IPS DF 19.7 (cell line): ENCODE measurements at regions not wholly inside any gene's neighbourhood (a gene's known extent, or its start where the extent isn't known, plus 50 kb on each side); places are given as distances from the start of the nearest gene placed in this dataset.

Experiments
- DNase-seq: peaks from one replicate; pipeline ENCODE4 v3.0.0-alpha.2; 2013; ENCODE audit warnings: low read depth, low spot score

GRCh38 chr3:4021162-4021561, 221.9 kb downstream of the LRRN1 start:
- no peak for DNase-seq

DNA sequence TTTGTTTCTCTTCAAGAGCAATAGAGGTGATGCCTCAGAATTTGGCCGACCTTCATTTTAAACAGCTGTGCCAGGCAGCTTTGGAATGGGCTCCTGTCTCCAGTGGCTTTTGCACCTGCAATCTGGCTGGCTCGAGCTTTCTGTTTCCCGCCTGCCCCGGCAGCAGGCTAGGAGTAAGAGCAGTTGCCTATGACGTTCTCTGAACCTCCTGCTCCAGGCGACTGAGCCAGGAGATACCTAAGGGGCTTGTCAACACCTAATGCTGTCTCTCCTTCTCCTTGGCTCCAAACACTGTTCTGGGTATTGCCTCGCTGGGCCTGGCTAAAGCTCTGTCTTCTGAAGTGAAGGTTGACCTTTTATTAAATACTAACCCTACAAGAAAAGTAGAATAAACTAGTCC, 229.9 kb downstream of the LRRN1 start:
- no peak for DNase-seq

DNA sequence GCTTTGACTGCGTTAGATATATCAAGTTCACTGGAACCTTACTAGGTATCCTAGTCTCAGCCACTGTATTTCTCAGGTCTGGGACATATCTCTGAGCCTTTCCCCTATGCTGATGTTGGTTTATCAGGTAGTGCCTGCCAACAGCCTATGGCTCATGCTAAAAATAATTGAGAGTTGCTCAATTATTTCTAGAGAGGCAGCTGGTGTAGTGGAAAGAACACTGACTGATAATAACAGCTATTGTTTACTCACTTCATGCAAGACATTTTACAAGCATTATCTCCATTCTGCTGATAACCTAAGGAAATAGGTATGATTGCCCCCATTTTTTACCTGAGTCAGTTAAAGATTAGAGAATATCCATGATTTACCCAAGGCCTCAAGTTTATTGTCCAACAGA, 231.4 kb downstream of the LRRN1 start:
- no peak for DNase-seq

- no peak for DNase-seq
Measured at GRCh38 chr3:4033296-4033695, 234.1 kb downstream of the LRRN1 start.

DNA sequence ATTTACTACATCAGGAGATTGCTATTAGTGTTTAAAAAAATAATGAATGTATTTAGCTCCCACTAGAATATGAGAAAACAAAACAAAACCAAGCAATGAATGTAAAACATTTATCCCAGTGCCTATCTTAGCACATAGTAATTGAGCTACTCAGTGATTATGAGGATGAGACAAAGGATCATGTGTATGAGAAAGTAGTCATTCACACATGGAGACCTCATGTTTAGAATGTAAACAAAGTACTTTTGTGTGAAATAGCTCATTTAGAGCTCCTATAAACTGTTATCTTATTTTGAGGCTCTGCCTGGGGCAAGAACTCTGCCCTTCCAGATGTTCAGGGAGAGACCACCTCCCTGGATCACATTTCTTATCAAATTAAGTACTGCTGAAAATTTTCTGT, 236.8 kb downstream of the LRRN1 start:
- DNase-seq = no peak

- DNase-seq = no peak
Measured at GRCh38 chr3:4038351-4038750, 239.1 kb downstream of the LRRN1 start.

DNA sequence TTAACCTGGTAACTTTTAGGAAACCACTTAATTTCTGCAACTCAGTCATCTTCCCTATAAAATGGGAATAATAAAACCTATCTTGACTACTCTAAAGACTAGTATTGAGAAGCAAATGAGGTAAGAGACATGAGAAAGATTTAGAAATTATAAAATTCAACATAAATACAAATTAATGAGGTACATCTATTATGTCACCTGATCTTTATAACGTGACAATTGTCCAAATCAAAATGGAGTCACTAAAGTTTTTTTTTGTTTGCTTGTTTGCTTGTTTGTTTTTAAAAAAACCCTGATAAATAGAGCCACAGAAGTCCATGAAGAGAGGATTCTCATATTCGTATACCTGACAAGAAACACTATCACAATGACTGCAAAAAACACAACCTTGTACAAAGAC, 242.8 kb downstream of the LRRN1 start:
- DNase-seq = no peak

- DNase-seq = no peak
Measured at GRCh38 chr3:4042869-4043268, 243.6 kb downstream of the LRRN1 start.

DNA sequence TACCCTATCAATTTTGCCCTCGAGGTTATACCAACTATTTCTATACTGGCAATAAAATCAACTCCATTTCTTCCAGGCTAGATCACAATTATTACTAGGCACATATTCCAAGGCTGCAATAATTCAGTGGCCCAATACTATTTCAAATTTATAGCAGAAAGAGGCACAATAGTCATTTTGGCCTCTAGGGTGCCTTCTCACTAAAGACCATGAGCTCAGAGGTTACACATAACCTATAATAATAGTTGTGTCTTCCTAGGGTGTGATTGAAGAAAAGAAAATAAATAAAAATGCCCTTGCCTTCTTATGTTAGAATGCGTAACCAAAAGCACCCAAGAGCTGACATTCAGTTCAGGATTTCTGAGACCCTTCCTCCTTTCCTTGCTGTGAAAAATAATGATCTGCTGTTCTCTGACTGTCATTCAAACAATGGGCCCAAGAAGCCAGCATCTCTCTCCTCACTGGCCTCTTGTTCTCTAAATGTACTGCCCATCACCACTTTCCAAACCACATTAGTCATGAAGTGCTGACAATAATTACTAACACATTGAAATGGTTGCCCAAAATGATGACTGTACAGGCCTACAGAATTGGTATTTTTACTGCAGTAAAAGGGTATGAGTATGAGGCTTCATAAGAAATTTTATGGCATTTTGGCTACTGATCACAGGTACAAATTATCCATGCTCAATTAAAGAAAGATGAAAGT, 244.8 kb downstream of the LRRN1 start:
- DNase-seq = no peak

DNA sequence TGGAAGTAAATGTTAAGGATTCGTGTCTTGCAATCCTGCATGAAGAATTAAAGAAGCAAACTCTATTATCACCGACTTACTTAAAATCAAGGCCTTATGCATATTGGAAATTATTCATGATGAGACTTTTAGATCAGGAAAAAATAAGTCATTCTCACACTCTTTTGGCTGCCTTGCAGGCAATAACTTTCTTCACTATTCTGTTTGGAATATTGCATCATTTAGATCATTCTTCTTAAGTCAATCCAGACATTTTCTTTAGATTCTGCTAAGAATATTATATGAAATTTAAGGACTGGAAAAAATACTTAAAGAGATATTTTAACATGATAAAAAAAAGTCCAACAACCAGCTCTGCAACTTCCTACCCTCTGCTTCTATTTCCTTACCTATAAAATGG, 245.4 kb downstream of the LRRN1 start:
- no peak for DNase-seq

- DNase-seq = no peak
Measured at GRCh38 chr3:4045756-4046155, 246.5 kb downstream of the LRRN1 start.

GRCh38 chr3:4047366-4047765, 248.1 kb downstream of the LRRN1 start:
- DNase-seq = no peak

- DNase-seq = no peak
Measured at GRCh38 chr3:4052706-4053105, 250.5 kb upstream of the SETMAR start.

DNA sequence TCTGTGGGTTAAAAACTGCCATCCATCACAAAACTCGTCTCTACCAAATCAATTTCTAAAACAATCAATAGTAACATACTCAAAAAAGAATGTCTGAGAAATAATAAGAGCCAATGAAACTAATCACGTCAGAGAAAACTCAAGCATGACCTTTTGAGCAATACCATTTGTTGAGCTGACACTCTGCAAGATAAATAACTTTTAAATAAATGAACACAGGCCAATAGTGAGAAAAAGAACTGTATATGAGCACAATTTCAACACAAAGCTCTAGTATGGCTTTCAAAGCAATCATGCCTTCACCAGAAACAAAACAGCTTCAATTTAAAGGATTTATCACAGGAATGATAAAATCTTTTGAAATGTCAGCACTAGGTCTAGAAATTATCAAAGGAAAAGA, 249.2 kb upstream of the SETMAR start:
- DNase-seq = no peak

DNA sequence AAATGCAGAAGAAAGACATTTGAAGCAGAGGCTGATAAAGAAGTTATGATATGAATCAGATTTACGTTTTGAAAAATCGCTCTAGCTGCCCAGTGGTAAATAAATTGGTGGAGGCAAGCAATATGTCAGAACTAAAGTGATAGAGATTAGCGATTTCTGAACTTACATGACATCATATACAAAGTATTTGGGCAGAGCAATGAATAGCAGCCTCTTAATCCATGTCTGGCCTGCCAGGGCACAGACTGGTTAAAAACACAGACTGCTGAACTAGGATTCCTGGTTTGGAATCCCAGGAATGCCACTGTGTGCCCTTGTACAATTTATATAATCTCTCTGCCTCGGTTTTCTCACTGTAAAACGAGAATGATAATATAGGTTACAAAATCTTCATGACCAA, 243.1 kb upstream of the SETMAR start:
- no peak for DNase-seq

DNA sequence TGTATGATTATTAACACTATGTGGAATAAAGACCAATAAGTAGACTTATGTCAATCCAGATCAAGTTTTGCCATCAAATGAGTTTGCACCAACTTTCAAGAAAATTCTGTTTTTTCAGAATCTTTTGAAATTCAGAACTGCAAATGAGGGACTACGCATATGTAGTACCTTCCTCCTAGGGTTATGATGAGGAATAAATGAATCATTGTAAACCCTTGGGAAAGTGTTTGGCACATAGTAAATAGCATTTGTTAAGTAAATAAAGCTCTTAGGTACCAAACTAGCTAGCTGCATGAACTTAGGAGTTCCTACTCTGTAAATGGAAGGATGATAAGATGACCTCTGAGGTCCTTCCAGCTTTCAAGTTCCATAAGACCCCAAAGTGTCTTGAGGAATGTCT, 242.6 kb upstream of the SETMAR start:
- no peak for DNase-seq

DNA sequence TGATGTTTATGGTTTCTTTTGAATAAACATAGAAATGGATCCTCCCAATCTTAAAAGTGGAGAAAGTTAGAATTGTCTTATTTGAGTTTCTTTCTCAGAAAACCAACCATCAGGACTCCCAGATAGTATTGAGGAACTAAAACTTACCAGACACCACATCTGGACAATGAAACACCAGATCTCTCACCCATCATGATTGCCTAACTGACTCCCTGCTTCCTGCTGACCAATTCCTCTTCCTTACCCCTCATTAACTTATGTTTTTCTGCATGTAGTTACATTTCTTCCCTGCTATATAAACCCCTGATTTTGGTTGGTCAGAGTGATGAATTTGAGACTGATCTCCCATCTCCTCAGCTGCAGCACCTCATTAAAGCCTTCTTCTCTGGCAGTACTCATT, 242.0 kb upstream of the SETMAR start:
- no peak for DNase-seq

- DNase-seq = no peak
Measured at GRCh38 chr3:4061783-4062360, 241.3 kb upstream of the SETMAR start.

GRCh38 chr3:4062621-4063020, 240.5 kb upstream of the SETMAR start:
- no peak for DNase-seq

DNA sequence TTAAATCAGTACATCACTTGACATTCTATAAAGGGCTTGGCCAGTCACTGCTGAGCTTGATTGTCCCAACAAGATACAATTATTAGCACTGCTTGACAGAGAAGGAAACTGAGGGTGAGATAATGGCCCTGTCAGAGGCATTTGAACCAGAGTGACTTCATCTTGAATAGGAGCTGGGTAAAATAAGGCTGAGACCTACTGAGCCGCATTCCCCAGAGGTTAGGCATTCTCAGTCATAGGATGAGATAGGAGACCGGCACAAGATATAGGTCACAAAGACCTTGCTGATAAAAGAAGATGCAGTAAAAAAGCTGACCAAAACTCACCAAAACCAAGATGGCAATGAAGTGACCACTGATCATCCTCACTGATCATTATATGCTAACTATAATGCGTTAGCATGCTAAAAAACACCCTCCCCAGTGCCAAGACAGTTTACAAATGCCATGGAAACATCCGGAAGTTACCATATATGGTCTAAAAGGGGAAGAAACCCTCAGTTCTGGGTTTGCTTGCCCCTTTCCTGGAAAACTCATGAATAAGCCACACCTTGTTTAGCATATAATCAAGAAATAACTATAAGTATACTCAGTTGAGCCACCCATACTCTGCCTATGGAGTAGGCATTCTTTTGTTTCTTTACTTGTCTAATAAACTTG, 239.1 kb upstream of the SETMAR start:
- no peak for DNase-seq

- no peak for DNase-seq
Measured at GRCh38 chr3:4065085-4065484, 238.1 kb upstream of the SETMAR start.

DNA sequence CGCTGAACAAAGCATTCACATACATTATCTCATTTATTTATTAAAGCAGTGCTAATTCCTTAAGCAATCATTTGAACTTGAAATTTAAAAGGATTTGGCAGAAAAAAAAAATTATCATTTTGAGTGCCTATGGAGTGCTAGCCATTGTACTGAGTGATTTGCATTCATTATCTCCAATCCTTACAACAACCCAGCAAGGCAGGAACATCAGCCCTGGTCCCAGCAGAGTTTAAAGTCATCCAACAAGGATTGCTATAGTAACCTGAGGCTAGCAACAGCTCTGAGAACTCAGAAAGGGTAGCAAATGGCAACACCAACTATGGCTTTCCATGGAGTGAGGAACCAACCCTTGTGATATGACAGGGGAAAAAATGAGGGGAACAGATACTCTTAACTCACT, 237.6 kb upstream of the SETMAR start:
- no peak for DNase-seq

DNA sequence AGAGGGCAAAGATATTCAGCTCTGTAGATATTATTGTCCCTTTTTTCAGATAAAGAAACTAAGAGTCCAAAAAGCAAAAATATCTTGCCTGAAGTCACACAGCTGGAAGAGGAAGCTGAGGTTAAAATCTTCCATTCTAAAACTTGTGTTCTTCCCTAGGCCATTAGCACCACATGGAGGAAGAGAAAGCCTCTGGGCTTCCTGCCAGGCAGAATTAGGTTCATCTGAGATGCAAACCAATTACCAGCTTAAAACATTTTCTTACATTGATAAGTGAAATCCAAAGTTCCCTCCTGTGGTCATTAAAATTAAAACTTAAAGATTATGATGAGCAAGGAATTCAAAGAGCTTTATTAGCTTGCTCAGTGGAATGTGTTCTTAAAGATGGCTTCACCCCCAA, 235.3 kb upstream of the SETMAR start:
- DNase-seq = no peak
